PC-9 (cell line): ENCODE measurements at regions not wholly inside any gene's neighbourhood (a gene's known extent, or its start where the extent isn't known, plus 50 kb on each side); places are given as distances from the start of the nearest gene placed in this dataset.

Experiments
- EZH2 ChIP-seq: fragments of 200-600 bp; sonication (generic); IDR thresholded peaks from 2 replicates; pipeline ENCODE4 v1.8.0; 2017; ENCODE audit warnings: antibody characterized with exemption, low read depth
- TF ChIP-seq, protein P1 (sequence below): fragments of 200-600 bp; sonication (generic); conservative IDR thresholded peaks from 2 replicates; pipeline ENCODE4 v1.6.1; 2017; ENCODE audit warnings: mixed run types, antibody characterized with exemption, mild to moderate bottlenecking, moderate library complexity

DNA sequence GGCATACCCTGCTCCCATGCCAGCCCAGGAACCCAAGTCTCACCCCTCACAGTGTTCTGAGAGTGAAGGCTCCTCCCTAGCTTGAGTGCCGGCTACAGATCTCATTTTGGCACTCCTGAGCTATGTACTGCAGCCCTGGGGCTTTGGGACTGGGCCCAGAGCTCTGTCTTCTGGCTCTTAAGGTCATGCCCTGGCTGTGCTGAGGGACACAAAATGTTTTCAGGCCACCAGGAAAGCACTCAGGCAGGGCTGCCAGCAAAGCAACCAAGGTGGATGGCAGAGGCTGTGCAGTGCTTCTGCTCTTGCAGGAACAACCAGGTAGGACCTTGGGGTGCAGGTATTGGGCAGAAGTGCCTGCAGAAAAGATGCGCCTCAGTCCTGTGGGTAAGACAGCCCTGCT is 564.0 kb downstream of the SLC6A15 start:
- TF ChIP-seq, protein P1, sequence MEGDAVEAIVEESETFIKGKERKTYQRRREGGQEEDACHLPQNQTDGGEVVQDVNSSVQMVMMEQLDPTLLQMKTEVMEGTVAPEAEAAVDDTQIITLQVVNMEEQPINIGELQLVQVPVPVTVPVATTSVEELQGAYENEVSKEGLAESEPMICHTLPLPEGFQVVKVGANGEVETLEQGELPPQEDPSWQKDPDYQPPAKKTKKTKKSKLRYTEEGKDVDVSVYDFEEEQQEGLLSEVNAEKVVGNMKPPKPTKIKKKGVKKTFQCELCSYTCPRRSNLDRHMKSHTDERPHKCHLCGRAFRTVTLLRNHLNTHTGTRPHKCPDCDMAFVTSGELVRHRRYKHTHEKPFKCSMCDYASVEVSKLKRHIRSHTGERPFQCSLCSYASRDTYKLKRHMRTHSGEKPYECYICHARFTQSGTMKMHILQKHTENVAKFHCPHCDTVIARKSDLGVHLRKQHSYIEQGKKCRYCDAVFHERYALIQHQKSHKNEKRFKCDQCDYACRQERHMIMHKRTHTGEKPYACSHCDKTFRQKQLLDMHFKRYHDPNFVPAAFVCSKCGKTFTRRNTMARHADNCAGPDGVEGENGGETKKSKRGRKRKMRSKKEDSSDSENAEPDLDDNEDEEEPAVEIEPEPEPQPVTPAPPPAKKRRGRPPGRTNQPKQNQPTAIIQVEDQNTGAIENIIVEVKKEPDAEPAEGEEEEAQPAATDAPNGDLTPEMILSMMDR = no peak
- TF ChIP-seq EZH2 = no peak
